ENCODE measurements at regions not wholly inside any gene's neighbourhood (a gene's known extent, or its start where the extent isn't known, plus 50 kb on each side); places are given as distances from the start of the nearest gene placed in this dataset.

DNA sequence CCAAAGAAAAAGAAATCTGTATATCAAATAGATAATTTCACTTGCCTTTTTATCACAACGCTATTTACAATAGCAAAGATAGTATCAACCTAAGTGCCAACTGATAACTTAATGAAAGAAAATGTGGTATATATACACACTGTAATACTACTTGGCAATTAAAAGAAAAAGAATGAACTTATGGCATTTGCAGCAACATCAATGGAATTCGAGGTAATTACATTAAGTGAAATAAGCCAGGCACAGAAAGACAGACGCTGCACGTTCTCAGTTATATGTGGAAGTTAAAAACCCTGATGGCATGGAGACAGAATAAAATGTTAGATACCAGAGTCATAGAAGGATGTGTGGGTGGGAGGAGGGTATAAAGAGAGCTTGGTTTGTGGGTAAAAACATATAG is 1260.5 kb upstream of the PCDH9 start:
- TF ChIP-seq MEF2A (IDR thresholded peaks at IDR 0.05; ENCODE audit: insufficient read depth, low read depth, low read length) (no peak), POLR2A (IDR thresholded peaks at IDR 0.05; ENCODE audit: low read depth, low read length) (no peak), CHD2 (IDR thresholded peaks at IDR 0.05; ENCODE audit: borderline replicate concordance, low read depth, low read length) (no peak), EP300 (IDR thresholded peaks at IDR 0.05; ENCODE audit: borderline replicate concordance in 1 of 2, control insufficient read depth in 1 of 2, low read depth in 2 of 2, low read length in 2 of 2) (no peak), CHD4 (IDR thresholded peaks at IDR 0.05) (no peak)
- TF ChIP-seq, protein P1, sequence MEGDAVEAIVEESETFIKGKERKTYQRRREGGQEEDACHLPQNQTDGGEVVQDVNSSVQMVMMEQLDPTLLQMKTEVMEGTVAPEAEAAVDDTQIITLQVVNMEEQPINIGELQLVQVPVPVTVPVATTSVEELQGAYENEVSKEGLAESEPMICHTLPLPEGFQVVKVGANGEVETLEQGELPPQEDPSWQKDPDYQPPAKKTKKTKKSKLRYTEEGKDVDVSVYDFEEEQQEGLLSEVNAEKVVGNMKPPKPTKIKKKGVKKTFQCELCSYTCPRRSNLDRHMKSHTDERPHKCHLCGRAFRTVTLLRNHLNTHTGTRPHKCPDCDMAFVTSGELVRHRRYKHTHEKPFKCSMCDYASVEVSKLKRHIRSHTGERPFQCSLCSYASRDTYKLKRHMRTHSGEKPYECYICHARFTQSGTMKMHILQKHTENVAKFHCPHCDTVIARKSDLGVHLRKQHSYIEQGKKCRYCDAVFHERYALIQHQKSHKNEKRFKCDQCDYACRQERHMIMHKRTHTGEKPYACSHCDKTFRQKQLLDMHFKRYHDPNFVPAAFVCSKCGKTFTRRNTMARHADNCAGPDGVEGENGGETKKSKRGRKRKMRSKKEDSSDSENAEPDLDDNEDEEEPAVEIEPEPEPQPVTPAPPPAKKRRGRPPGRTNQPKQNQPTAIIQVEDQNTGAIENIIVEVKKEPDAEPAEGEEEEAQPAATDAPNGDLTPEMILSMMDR (IDR thresholded peaks at IDR 0.05 in 2 of 3, conservative IDR thresholded peaks at IDR 0.05 in 1 of 3; ENCODE audit: control insufficient read depth in 2 of 3, extremely low read depth in 1 of 3, insufficient read depth in 1 of 3, low read depth in 3 of 3, low read length in 3 of 3): no peak
